ENCODE measurements at regions not wholly inside any gene's neighbourhood (a gene's known extent, or its start where the extent isn't known, plus 50 kb on each side); places are given as distances from the start of the nearest gene placed in this dataset.

GRCh38 chr4:125430086-125430485 lies 115.3 kb downstream of the FAT4 start:
- Histone ChIP-seq H3K27me3 (ENCODE audit: insufficient read depth, poor library complexity, severe bottlenecking) (no peaks in the 10 kb centered on the region), H3K27ac (replicated peaks) (no peak overlapping the region), H3K4me3 (replicated peaks; ENCODE audit: insufficient read depth, low read length) (no peak overlapping the region)
- no peak for TF ChIP-seq GABPA (IDR thresholded peaks at IDR 0.05; ENCODE audit: low read depth)
- no peak for TF ChIP-seq SPI1 (IDR thresholded peaks at IDR 0.05; ENCODE audit: borderline replicate concordance, low read depth)
- TF ChIP-seq POLR2AphosphoS5 (IDR thresholded peaks at IDR 0.05; ENCODE audit: low read depth): no peak
- no peak for TF ChIP-seq CTCF (IDR thresholded peaks at IDR 0.05; ENCODE audit: insufficient read depth, low read length)
- no peak for TF ChIP-seq REST (IDR thresholded peaks at IDR 0.05; ENCODE audit: insufficient replicate concordance, low read depth)
- no peak for DNase-seq (ENCODE audit: low read depth in 1 of 2, low spot score in 1 of 2)

- no peak for DNase-seq (ENCODE audit: low read depth in 1 of 2, low spot score in 1 of 2)
- no peak for TF ChIP-seq REST (IDR thresholded peaks at IDR 0.05; ENCODE audit: insufficient replicate concordance, low read depth)
- no peak for TF ChIP-seq CTCF (IDR thresholded peaks at IDR 0.05; ENCODE audit: insufficient read depth, low read length)
- no peak for TF ChIP-seq GABPA (IDR thresholded peaks at IDR 0.05; ENCODE audit: low read depth)
- TF ChIP-seq POLR2AphosphoS5 (IDR thresholded peaks at IDR 0.05; ENCODE audit: low read depth): no peak
- TF ChIP-seq SPI1 (IDR thresholded peaks at IDR 0.05; ENCODE audit: borderline replicate concordance, low read depth): no peak
- Histone ChIP-seq H3K27me3 (ENCODE audit: insufficient read depth, poor library complexity, severe bottlenecking) (no peaks in the 10 kb centered on the region), H3K27ac (replicated peaks) (no peak overlapping the region), H3K4me3 (replicated peaks; ENCODE audit: insufficient read depth, low read length) (no peak overlapping the region)
Observed at GRCh38 chr4:125432078-125432477, 117.3 kb downstream of the FAT4 start.

GRCh38 chr4:125433453-125433852 lies 118.7 kb downstream of the FAT4 start:
- H3K27ac ChIP-seq (replicated peaks): no peak overlapping the region
- H3K27me3 ChIP-seq (ENCODE audit: insufficient read depth, poor library complexity, severe bottlenecking): no peaks in the 10 kb centered on the region
- DNase-seq (ENCODE audit: low read depth in 1 of 2, low spot score in 1 of 2): no peak
- no peak for TF ChIP-seq REST (IDR thresholded peaks at IDR 0.05; ENCODE audit: insufficient replicate concordance, low read depth)
- TF ChIP-seq CTCF (IDR thresholded peaks at IDR 0.05; ENCODE audit: insufficient read depth, low read length): no peak
- TF ChIP-seq GABPA (IDR thresholded peaks at IDR 0.05; ENCODE audit: low read depth): no peak
- TF ChIP-seq SPI1 (IDR thresholded peaks at IDR 0.05; ENCODE audit: borderline replicate concordance, low read depth): no peak
- no peak for TF ChIP-seq POLR2AphosphoS5 (IDR thresholded peaks at IDR 0.05; ENCODE audit: low read depth)
- H3K4me3 ChIP-seq (replicated peaks; ENCODE audit: insufficient read depth, low read length): no peak overlapping the region

Data from HL-60 (cell line).